ENCODE measurements at regions not wholly inside any gene's neighbourhood (a gene's known extent, or its start where the extent isn't known, plus 50 kb on each side); places are given as distances from the start of the nearest gene placed in this dataset.

- BruUV-seq (replicated peaks), result no TSS peak
- POLR2A ChIA-PET, result no interaction called here
- in situ Hi-C loops (cut with MboI) (no loop called here), intact Hi-C loops (cut with micrococcal nuclease; ENCODE audit: unreplicated experiment) (no loop called here)
- Histone ChIP-seq H3K9me3 (replicated peaks; ENCODE audit: control insufficient read depth, insufficient read depth, low read length) (no peaks in the 10 kb centered on the region), H3K4me2 (ENCODE audit: control insufficient read depth, insufficient read depth) (no peak overlapping the region), H3K79me2 (ENCODE audit: control insufficient read depth, insufficient read depth, low read length) (no peaks in the 10 kb centered on the region), H3K27ac (ENCODE audit: control insufficient read depth, insufficient read depth) (no peak overlapping the region), H3K4me1 (ENCODE audit: control insufficient read depth, insufficient read depth, low read length) (no peaks in the 10 kb centered on the region), H3K9ac (ENCODE audit: control insufficient read depth, insufficient read depth, low read length) (no peak overlapping the region), H3K36me3 (ENCODE audit: control insufficient read depth in 2 of 2, insufficient read depth in 2 of 2, low read length in 1 of 2) (no peaks in the 10 kb centered on the region), H3K27me3 (replicated peaks in 1 of 2; ENCODE audit: control insufficient read depth in 2 of 2, insufficient read depth in 2 of 2, low read length in 1 of 2) (no peaks in the 10 kb centered on the region; a peak in 1 of 4 replicates), H4K20me1 (ENCODE audit: control insufficient read depth, insufficient read depth) (no peaks in the 10 kb centered on the region), H2AFZ (ENCODE audit: control insufficient read depth, low read depth, low read length) (no peak overlapping the region), H3K4me3 (no peak overlapping the region)
- no peak for TF ChIP-seq EED (IDR thresholded peaks at IDR 0.05; ENCODE audit: low read depth)
- no peak for TF ChIP-seq FOS (IDR thresholded peaks at IDR 0.05; ENCODE audit: borderline replicate concordance, extremely low read depth, insufficient read length)
- no peak for TF ChIP-seq KLF5 (IDR thresholded peaks at IDR 0.05; ENCODE audit: partially characterized antibody)
- TF ChIP-seq, protein P1, sequence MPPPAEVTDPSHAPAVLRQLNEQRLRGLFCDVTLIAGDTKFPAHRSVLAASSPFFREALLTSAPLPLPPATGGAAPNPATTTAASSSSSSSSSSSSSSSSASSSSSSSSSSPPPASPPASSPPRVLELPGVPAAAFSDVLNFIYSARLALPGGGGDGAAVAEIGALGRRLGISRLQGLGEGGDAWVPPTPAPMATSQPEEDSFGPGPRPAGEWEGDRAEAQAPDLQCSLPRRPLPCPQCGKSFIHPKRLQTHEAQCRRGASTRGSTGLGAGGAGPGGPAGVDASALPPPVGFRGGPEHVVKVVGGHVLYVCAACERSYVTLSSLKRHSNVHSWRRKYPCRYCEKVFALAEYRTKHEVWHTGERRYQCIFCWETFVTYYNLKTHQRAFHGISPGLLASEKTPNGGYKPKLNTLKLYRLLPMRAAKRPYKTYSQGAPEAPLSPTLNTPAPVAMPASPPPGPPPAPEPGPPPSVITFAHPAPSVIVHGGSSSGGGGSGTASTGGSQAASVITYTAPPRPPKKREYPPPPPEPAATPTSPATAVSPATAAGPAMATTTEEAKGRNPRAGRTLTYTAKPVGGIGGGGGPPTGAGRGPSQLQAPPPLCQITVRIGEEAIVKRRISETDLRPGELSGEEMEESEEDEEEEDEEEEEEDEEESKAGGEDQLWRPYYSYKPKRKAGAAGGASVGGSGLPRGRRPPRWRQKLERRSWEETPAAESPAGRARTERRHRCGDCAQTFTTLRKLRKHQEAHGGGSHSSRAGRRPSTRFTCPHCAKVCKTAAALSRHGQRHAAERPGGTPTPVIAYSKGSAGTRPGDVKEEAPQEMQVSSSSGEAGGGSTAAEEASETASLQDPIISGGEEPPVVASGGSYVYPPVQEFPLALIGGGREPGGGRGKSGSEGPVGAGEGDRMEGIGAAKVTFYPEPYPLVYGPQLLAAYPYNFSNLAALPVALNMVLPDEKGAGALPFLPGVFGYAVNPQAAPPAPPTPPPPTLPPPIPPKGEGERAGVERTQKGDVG (CRISPR knock-in tag; IDR thresholded peaks at IDR 0.05), result no peak
- TF ChIP-seq SIX5 (IDR thresholded peaks at IDR 0.05; ENCODE audit: low read depth, low read length, severe bottlenecking), result no peak
- no peak for TF ChIP-seq NR2F1 (conservative IDR thresholded peaks at IDR 0.05)
- no peak for TF ChIP-seq NFXL1 (IDR thresholded peaks at IDR 0.05; ENCODE audit: borderline replicate concordance)
- no peak for TF ChIP-seq ZNF217 (IDR thresholded peaks at IDR 0.05)
- TF ChIP-seq SMARCA5 (IDR thresholded peaks at IDR 0.05), result no peak
- WGBS (ENCODE audit: insufficient coverage, insufficient replicate concordance, low lambda C conversion rate, missing lambda C conversion rate), result 0% methylated on average over 2 of the region's 2 CpGs
- ATAC-seq (no peak), DNase-seq (ENCODE audit: low read depth, low spot score) (no peak), FAIRE-seq (no peak)
- CTCF ChIA-PET, result interaction anchor here (1.1 kb wide), 1 partner anchor 98 kb away, joined by 3 read pairs; no protein-coding TSS in a partner anchor
- SMC1A ChIA-PET (ENCODE audit: uncharacterized antibody, unreplicated experiment), result interaction anchor here (1.3 kb wide), 1 partner anchor 10 kb away, joined by 3 read pairs; no protein-coding TSS in a partner anchor
- RAD21 ChIA-PET (ENCODE audit: unreplicated experiment), result no interaction called here
Observed at GRCh38 chr9:109568089-109568488, 70.0 kb upstream of the PTPN3 start.
